ENCODE measurements at regions not wholly inside any gene's neighbourhood (a gene's known extent, or its start where the extent isn't known, plus 50 kb on each side); places are given as distances from the start of the nearest gene placed in this dataset.

DNA sequence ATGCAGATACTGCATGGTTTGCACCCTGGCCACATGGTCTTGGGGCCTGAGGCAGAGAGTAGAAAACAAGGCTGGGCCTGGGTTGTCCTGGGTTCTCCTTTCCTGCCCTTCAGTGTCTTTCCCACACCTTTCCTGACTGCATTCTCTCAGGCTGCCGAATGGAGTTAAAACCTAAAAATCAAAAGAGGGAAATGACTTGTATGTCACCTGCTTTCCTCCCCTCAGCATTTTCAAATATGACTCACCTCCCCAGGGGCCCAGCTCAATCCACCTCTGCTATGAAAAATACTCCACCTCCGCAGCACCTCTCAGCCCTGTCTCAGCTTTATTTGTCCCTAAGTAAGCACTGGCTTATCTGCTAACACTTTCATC, 457.8 kb upstream of the MEX3C start (continued):
- TF ChIP-seq, protein P1, sequence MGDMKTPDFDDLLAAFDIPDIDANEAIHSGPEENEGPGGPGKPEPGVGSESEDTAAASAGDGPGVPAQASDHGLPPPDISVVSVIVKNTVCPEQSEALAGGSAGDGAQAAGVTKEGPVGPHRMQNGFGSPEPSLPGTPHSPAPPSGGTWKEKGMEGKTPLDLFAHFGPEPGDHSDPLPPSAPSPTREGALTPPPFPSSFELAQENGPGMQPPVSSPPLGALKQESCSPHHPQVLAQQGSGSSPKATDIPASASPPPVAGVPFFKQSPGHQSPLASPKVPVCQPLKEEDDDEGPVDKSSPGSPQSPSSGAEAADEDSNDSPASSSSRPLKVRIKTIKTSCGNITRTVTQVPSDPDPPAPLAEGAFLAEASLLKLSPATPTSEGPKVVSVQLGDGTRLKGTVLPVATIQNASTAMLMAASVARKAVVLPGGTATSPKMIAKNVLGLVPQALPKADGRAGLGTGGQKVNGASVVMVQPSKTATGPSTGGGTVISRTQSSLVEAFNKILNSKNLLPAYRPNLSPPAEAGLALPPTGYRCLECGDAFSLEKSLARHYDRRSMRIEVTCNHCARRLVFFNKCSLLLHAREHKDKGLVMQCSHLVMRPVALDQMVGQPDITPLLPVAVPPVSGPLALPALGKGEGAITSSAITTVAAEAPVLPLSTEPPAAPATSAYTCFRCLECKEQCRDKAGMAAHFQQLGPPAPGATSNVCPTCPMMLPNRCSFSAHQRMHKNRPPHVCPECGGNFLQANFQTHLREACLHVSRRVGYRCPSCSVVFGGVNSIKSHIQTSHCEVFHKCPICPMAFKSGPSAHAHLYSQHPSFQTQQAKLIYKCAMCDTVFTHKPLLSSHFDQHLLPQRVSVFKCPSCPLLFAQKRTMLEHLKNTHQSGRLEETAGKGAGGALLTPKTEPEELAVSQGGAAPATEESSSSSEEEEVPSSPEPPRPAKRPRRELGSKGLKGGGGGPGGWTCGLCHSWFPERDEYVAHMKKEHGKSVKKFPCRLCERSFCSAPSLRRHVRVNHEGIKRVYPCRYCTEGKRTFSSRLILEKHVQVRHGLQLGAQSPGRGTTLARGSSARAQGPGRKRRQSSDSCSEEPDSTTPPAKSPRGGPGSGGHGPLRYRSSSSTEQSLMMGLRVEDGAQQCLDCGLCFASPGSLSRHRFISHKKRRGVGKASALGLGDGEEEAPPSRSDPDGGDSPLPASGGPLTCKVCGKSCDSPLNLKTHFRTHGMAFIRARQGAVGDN (IDR thresholded peaks at IDR 0.05) = no peak
- TF ChIP-seq BMI1 (IDR thresholded peaks at IDR 0.05; ENCODE audit: borderline replicate concordance) = peak; percentile 72
- TF ChIP-seq CUX1 (IDR thresholded peaks at IDR 0.05; ENCODE audit: insufficient replicate concordance, low read depth, low read length) = peak; percentile 38
- no peak for TF ChIP-seq ESRRA (IDR thresholded peaks at IDR 0.05; ENCODE audit: low read length)
- TF ChIP-seq CHD2 (IDR thresholded peaks at IDR 0.05; ENCODE audit: borderline replicate concordance, low read depth, low read length) = no peak
- 0 out of 4 replicates have a peak, but pooled peaks of 1 of the 2 experiments have one; percentile 23 for TF ChIP-seq SRF (IDR thresholded peaks at IDR 0.05; ENCODE audit: low read depth in 2 of 2, low read length in 2 of 2)
- TF ChIP-seq E2F4 (IDR thresholded peaks at IDR 0.05; ENCODE audit: low read depth, low read length) = no peak
- no peak for TF ChIP-seq CREB1 (IDR thresholded peaks at IDR 0.05; ENCODE audit: low read depth)
- no peak for TF ChIP-seq CEBPZ (IDR thresholded peaks at IDR 0.05; ENCODE audit: low read depth, low read length)
- TF ChIP-seq ZNF217 (IDR thresholded peaks at IDR 0.05) = peak; percentile 65; the same call in 1 of the 2 replicates
- TF ChIP-seq ZBED1 (IDR thresholded peaks at IDR 0.05; ENCODE audit: borderline replicate concordance) = no peak
- no peak for TF ChIP-seq SMARCA5 (IDR thresholded peaks at IDR 0.05)
- TF ChIP-seq NR2C1 (IDR thresholded peaks at IDR 0.05) = no peak
- TF ChIP-seq, protein P2, sequence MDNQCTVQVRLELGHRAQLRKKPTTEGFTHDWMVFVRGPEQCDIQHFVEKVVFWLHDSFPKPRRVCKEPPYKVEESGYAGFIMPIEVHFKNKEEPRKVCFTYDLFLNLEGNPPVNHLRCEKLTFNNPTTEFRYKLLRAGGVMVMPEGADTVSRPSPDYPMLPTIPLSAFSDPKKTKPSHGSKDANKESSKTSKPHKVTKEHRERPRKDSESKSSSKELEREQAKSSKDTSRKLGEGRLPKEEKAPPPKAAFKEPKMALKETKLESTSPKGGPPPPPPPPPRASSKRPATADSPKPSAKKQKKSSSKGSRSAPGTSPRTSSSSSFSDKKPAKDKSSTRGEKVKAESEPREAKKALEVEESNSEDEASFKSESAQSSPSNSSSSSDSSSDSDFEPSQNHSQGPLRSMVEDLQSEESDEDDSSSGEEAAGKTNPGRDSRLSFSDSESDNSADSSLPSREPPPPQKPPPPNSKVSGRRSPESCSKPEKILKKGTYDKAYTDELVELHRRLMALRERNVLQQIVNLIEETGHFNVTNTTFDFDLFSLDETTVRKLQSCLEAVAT (IDR thresholded peaks at IDR 0.05) = no peak
- peak; percentile 61 for TF ChIP-seq SPI1 (IDR thresholded peaks at IDR 0.05; ENCODE audit: borderline replicate concordance, insufficient read depth, low read depth, low read length)
- no peak for TF ChIP-seq LARP7 (IDR thresholded peaks at IDR 0.05)

All from GM12878 (cell line).